Brain microvascular endothelial cell (primary cell): ENCODE measurements at regions not wholly inside any gene's neighbourhood (a gene's known extent, or its start where the extent isn't known, plus 50 kb on each side); places are given as distances from the start of the nearest gene placed in this dataset.

Experiments used
- DNase-seq: peaks from one replicate; pipeline ENCODE4 v3.0.0-alpha.2; 2020
- H3K27ac ChIP-seq: fragments of 250-450 bp; sonication (Bioruptor Pico); 2 replicates; pipeline ENCODE4 v1.5.1; 2020; ENCODE audit warnings: mild to moderate bottlenecking, moderate library complexity
- H3K27me3 ChIP-seq: fragments of 250-450 bp; sonication (Bioruptor Pico); replicated peaks from 2 replicates; pipeline ENCODE4 v1.5.1; 2020; ENCODE audit warnings: mild to moderate bottlenecking
- H3K36me3 ChIP-seq: fragments of 250-450 bp; sonication (Bioruptor Pico); replicated peaks from 2 replicates; pipeline ENCODE4 v1.5.1; 2020; ENCODE audit warnings: mild to moderate bottlenecking
- H3K4me3 ChIP-seq: 2 replicates; pipeline ENCODE4 v1.5.1; 2011; ENCODE audit warnings: low read depth, mild to moderate bottlenecking, control low read depth, low read length, moderate library complexity
- CTCF ChIP-seq: IDR thresholded peaks from 2 replicates; pipeline ENCODE4 v1.5.1; 2011; ENCODE audit warnings: low read depth, mild to moderate bottlenecking, moderate library complexity, low read length, control low read depth, inconsistent platforms; ENCODE audit errors: missing control alignments
- in situ Hi-C: cut with HindIII; loops from 2 replicates; pipeline ENCODE4 v1.10.0; 2017; ENCODE audit warnings: low sequenced_read_pairs, low pct_ligation_motif_present

GRCh38 chr5:125583321-125584139, 837.1 kb upstream of the ZNF608 start:
- H3K4me3 ChIP-seq, result no peak overlapping the region
- H3K27me3 ChIP-seq, result no peaks in the 10 kb centered on the region
- no peak for DNase-seq
- no peak for TF ChIP-seq CTCF
- in situ Hi-C loops, result no loop called here
- no peak overlapping the region for H3K27ac ChIP-seq
- no peaks in the 10 kb centered on the region for H3K36me3 ChIP-seq

GRCh38 chr5:125584140-125584520, 837.7 kb upstream of the ZNF608 start:
- Histone ChIP-seq H3K27ac (no peak overlapping the region), H3K36me3 (no peaks in the 10 kb centered on the region), H3K27me3 (no peaks in the 10 kb centered on the region), H3K4me3 (no peak overlapping the region)
- no peak for DNase-seq
- no peak for TF ChIP-seq CTCF
- in situ Hi-C loops, result no loop called here

DNA sequence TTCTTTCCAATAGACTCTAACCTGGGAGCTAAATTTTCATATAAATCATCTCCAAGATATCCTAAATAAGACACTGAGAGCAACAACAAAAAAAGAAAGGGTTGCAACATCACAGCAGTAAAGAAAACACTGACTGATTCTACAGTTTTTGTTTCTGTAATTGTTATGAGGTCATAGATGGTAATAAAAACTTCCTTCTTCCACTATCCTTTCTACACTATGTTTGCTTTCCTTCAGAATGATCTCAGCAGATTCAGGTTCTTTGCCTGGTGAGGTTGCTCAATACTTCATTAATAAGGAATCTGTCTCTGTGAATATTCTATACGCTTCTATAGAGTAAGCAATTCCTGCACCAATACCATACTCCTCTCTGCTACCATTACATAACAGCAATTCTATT, 835.6 kb upstream of the GRAMD2B start:
- DNase-seq, result no peak
- in situ Hi-C loops, result no loop called here
- Histone ChIP-seq H3K27me3 (no peaks in the 10 kb centered on the region), H3K4me3 (no peak overlapping the region), H3K27ac (no peak overlapping the region), H3K36me3 (no peaks in the 10 kb centered on the region)
- TF ChIP-seq CTCF, result no peak

- DNase-seq, result no peak
- no peak for TF ChIP-seq CTCF
- Histone ChIP-seq H3K27ac (no peak overlapping the region), H3K36me3 (no peaks in the 10 kb centered on the region), H3K27me3 (no peaks in the 10 kb centered on the region), H3K4me3 (no peak overlapping the region)
- in situ Hi-C loops, result no loop called here
These were observed 830.4 kb upstream of the GRAMD2B start for GRCh38 chr5:125592856-125593255.

GRCh38 chr5:125595095-125595494, 828.1 kb upstream of the GRAMD2B start:
- peak; percentile 11 for DNase-seq
- H3K27me3 ChIP-seq, result no peaks in the 10 kb centered on the region
- no peak for TF ChIP-seq CTCF
- H3K4me3 ChIP-seq, result no peak overlapping the region
- no peak overlapping the region for H3K27ac ChIP-seq
- H3K36me3 ChIP-seq, result no peaks in the 10 kb centered on the region
- in situ Hi-C loops, result no loop called here

- in situ Hi-C loops, result no loop called here
- no peak overlapping the region for H3K27ac ChIP-seq
- no peak for TF ChIP-seq CTCF
These were observed 827.4 kb upstream of the GRAMD2B start for GRCh38 chr5:125595845-125596244.

More at GRCh38 chr5:125595845-125596244, 827.4 kb upstream of the GRAMD2B start:
- H3K4me3 ChIP-seq, result no peak overlapping the region
- no peaks in the 10 kb centered on the region for H3K36me3 ChIP-seq
- H3K27me3 ChIP-seq, result no peaks in the 10 kb centered on the region
- no peak for DNase-seq
